ENCODE measurements at regions not wholly inside any gene's neighbourhood (a gene's known extent, or its start where the extent isn't known, plus 50 kb on each side); places are given as distances from the start of the nearest gene placed in this dataset.

DNA sequence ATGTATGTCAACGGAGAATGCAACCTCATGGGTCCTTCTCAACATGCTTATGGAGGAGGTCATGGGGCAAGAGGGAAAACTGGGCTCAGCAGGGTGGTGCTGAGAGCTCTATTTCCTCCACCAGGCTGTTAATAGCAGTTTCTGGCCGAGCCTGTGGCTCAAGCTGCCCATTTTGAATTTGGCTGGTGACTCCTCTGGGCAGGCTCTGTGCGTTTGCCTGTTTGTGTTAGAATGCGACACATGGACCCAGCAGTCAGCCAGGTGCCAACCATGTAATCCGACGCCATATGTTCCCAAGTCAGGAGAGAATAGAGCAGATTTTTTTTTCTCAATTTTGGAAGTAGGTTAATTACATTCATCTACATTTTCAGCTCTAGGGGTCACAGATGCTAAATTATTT is 387.7 kb upstream of the CLINT1 start:
- Histone ChIP-seq H3K27me3 (ENCODE audit: low read length) (no peaks in the 10 kb centered on the region), H3F3A (ENCODE audit: insufficient read depth) (no peaks in the 10 kb centered on the region), H2AFZ (ENCODE audit: low read depth, low read length, severe bottlenecking) (no peak overlapping the region), H3K9me2 (replicated peaks; ENCODE audit: insufficient read depth, low read length) (no peaks in the 10 kb centered on the region), H4K20me1 (ENCODE audit: low read depth, low read length) (no peaks in the 10 kb centered on the region), H3K4me3 (ENCODE audit: insufficient read depth, low read length, poor library complexity, severe bottlenecking) (no peak overlapping the region), H3K36me3 (ENCODE audit: low read length) (no peaks in the 10 kb centered on the region; the same call in 1 of the 2 replicates), H3K4me2 (ENCODE audit: low read depth, low read length, poor library complexity, severe bottlenecking) (no peak overlapping the region), H3K27ac (ENCODE audit: low read depth, low read length) (no peak overlapping the region), H3K9me3 (ENCODE audit: insufficient read depth, low read length) (no peaks in the 10 kb centered on the region), H3K9ac (ENCODE audit: low read length) (no peak overlapping the region), H3K79me2 (ENCODE audit: insufficient read depth, low read length) (no peaks in the 10 kb centered on the region)
- no peak for TF ChIP-seq EZH2phosphoT487 (conservative IDR thresholded peaks at IDR 0.05; ENCODE audit: low read length)
- TF ChIP-seq, protein P1, sequence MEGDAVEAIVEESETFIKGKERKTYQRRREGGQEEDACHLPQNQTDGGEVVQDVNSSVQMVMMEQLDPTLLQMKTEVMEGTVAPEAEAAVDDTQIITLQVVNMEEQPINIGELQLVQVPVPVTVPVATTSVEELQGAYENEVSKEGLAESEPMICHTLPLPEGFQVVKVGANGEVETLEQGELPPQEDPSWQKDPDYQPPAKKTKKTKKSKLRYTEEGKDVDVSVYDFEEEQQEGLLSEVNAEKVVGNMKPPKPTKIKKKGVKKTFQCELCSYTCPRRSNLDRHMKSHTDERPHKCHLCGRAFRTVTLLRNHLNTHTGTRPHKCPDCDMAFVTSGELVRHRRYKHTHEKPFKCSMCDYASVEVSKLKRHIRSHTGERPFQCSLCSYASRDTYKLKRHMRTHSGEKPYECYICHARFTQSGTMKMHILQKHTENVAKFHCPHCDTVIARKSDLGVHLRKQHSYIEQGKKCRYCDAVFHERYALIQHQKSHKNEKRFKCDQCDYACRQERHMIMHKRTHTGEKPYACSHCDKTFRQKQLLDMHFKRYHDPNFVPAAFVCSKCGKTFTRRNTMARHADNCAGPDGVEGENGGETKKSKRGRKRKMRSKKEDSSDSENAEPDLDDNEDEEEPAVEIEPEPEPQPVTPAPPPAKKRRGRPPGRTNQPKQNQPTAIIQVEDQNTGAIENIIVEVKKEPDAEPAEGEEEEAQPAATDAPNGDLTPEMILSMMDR (IDR thresholded peaks at IDR 0.05; ENCODE audit: insufficient read depth, low read length, poor library complexity, severe bottlenecking) = no peak

GRCh38 chr5:158245513-158245912 is 386.6 kb upstream of the CLINT1 start:
- Histone ChIP-seq H2AFZ (ENCODE audit: low read depth, low read length, severe bottlenecking) (no peak overlapping the region), H3K9me2 (replicated peaks; ENCODE audit: insufficient read depth, low read length) (no peaks in the 10 kb centered on the region), H3K9me3 (ENCODE audit: insufficient read depth, low read length) (no peaks in the 10 kb centered on the region), H4K20me1 (ENCODE audit: low read depth, low read length) (no peaks in the 10 kb centered on the region), H3K36me3 (ENCODE audit: low read length) (no peaks in the 10 kb centered on the region; the same call in 1 of the 2 replicates), H3K4me3 (ENCODE audit: insufficient read depth, low read length, poor library complexity, severe bottlenecking) (no peak overlapping the region), H3K9ac (ENCODE audit: low read length) (no peak overlapping the region), H3K27ac (ENCODE audit: low read depth, low read length) (no peak overlapping the region), H3K27me3 (ENCODE audit: low read length) (no peaks in the 10 kb centered on the region), H3K4me2 (ENCODE audit: low read depth, low read length, poor library complexity, severe bottlenecking) (no peak overlapping the region), H3F3A (ENCODE audit: insufficient read depth) (no peaks in the 10 kb centered on the region), H3K79me2 (ENCODE audit: insufficient read depth, low read length) (no peaks in the 10 kb centered on the region)
- TF ChIP-seq, protein P1 (IDR thresholded peaks at IDR 0.05; ENCODE audit: insufficient read depth, low read length, poor library complexity, severe bottlenecking) = no peak
- no peak for TF ChIP-seq EZH2phosphoT487 (conservative IDR thresholded peaks at IDR 0.05; ENCODE audit: low read length)

DNA sequence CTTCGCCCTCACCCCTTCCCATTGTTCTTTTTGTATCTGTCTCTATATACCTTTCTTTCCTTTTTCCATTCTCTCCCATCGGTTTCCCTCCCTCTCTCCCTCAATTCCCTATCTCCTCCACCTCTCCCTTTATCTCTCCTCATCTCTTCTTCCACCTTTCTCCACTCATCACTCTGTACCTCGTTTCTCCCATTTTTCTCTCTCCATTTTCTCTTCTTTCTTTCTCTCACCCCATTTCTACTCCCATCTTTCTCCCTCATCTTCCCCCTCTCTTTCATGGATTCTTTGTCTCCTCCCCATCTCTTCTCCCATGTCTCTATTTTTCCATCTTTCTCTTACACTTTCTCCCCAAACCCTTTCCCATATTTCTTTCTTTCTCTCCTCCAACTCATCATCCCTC is 385.9 kb upstream of the CLINT1 start:
- no peak overlapping the region for H2AFZ ChIP-seq (ENCODE audit: low read depth, low read length, severe bottlenecking)
- no peak overlapping the region for H3K9ac ChIP-seq (ENCODE audit: low read length)
- no peaks in the 10 kb centered on the region for H3K27me3 ChIP-seq (ENCODE audit: low read length)
- no peak for TF ChIP-seq EZH2phosphoT487 (conservative IDR thresholded peaks at IDR 0.05; ENCODE audit: low read length)
- TF ChIP-seq, protein P1 (IDR thresholded peaks at IDR 0.05; ENCODE audit: insufficient read depth, low read length, poor library complexity, severe bottlenecking) = no peak
- no peaks in the 10 kb centered on the region for H3K36me3 ChIP-seq (ENCODE audit: low read length)
- H3K4me2 ChIP-seq (ENCODE audit: low read depth, low read length, poor library complexity, severe bottlenecking) = no peak overlapping the region
- H3K9me2 ChIP-seq (replicated peaks; ENCODE audit: insufficient read depth, low read length) = no peaks in the 10 kb centered on the region
- H4K20me1 ChIP-seq (ENCODE audit: low read depth, low read length) = no peaks in the 10 kb centered on the region
- H3F3A ChIP-seq (ENCODE audit: insufficient read depth) = no peaks in the 10 kb centered on the region
- no peaks in the 10 kb centered on the region for H3K9me3 ChIP-seq (ENCODE audit: insufficient read depth, low read length)
- H3K27ac ChIP-seq (ENCODE audit: low read depth, low read length) = no peak overlapping the region
- no peaks in the 10 kb centered on the region for H3K79me2 ChIP-seq (ENCODE audit: insufficient read depth, low read length)
- H3K4me3 ChIP-seq (ENCODE audit: insufficient read depth, low read length, poor library complexity, severe bottlenecking) = no peak overlapping the region

All from SU-DHL-6 (cell line).